ENCODE measurements at regions not wholly inside any gene's neighbourhood (a gene's known extent, or its start where the extent isn't known, plus 50 kb on each side); places are given as distances from the start of the nearest gene placed in this dataset.

DNA sequence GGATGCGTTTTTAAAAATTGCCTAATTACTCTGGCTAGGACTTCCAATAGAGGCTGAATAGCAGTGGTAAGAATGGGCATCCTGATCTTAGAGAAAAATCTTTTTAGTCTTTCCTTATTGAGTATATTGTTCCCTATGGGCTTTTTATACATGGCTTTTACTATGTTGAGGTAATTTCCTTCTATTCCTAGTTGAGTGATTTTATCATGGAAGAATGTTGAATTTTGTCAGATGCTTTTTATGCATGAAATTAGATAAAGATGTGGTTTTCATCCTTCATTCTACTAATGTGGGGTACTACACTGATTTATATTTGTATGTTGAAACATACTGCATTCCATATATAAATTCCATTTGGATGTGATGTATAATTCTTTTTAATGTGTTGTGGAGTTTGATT is 2673.8 kb downstream of the PCDH9 start:
- no peaks in the 10 kb centered on the region for H3K27me3 ChIP-seq
- TF ChIP-seq POLR2A (IDR thresholded peaks at IDR 0.05) = no peak
- TF ChIP-seq CTCF (IDR thresholded peaks at IDR 0.05 in 4 of 5, conservative IDR thresholded peaks at IDR 0.05 in 1 of 5) = no peak
- H3K4me3 ChIP-seq = no peak overlapping the region
- in situ Hi-C loops (cut with MboI; ENCODE audit: low sequenced_read_pairs in 4 of 4) = no loop called here
- ATAC-seq (no peak), DNase-seq (no peak)
- intact Hi-C loops (cut with DNase I; ENCODE audit: low total_unique reads) = no loop called here
- H3K9me3 ChIP-seq = no peaks in the 10 kb centered on the region
- no peaks in the 10 kb centered on the region for H3K4me1 ChIP-seq
- no peak overlapping the region for H3K27ac ChIP-seq
- H3K36me3 ChIP-seq = no peaks in the 10 kb centered on the region

DNA sequence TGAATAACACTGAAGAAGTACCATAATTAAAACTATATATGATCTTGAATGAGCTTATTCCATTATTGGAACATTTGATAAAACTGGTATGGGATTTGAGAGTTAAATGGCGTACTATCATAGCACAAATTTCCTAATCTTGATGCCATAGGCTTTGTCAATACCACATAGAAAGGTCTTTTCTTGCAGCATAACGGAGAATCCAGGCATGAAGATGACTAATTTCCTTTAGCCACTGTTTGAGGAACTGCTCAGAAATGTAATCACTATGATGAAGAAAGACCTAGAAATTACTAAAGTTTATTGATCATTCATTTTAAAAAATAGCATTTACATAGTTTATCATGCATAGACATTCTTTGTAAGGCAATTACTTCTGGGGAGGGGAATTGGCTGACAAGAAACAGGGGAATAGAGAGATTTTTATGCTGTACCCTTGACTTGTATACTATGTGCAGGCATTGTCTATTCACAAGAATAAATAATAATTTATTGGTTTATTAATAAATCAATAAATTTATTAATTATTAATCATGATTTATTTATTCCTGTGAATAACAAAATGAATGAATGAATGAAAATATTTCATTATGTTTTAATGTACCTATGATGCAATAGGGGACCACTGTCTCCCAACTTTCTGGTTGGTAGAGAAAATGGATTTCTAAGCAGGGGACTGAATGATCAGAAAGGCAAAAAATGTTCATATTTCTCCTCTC is 2676.6 kb downstream of the PCDH9 start:
- H3K9me3 ChIP-seq = no peaks in the 10 kb centered on the region
- DNase-seq (no peak), ATAC-seq (no peak)
- H3K4me1 ChIP-seq = no peaks in the 10 kb centered on the region
- H3K27ac ChIP-seq = no peak overlapping the region
- TF ChIP-seq CTCF (IDR thresholded peaks at IDR 0.05 in 4 of 5, conservative IDR thresholded peaks at IDR 0.05 in 1 of 5) = no peak
- no peak for TF ChIP-seq POLR2A (IDR thresholded peaks at IDR 0.05)
- H3K36me3 ChIP-seq = no peaks in the 10 kb centered on the region
- intact Hi-C loops (cut with DNase I; ENCODE audit: low total_unique reads) = loop anchor here (5.0 kb wide), 1 partner anchor 1046 kb away; no protein-coding TSS in a partner anchor
- in situ Hi-C loops (cut with MboI; ENCODE audit: low sequenced_read_pairs in 4 of 4) = no loop called here
- no peak overlapping the region for H3K4me3 ChIP-seq
- no peaks in the 10 kb centered on the region for H3K27me3 ChIP-seq

DNA sequence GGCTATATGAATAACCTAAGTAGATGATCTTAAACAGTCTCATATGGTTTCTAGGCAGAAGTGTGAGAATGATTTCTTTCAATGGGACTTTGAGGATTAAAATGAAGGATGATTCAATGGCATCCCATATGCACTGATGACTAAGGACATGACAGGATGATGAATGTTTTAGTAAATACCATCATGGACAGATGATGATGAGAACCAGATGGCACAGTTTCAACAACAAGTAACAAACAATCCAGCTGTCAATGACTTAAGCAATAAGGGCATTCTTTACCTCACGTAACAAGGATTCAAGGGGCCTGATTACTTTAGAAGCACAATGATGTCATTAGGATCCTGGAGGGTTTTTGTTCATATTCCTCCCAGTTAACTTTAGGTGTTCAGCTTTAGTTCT is 2678.4 kb downstream of the PCDH9 start:
- no peak overlapping the region for H3K27ac ChIP-seq
- no peaks in the 10 kb centered on the region for H3K4me1 ChIP-seq
- H3K4me3 ChIP-seq = no peak overlapping the region
- in situ Hi-C loops (cut with MboI; ENCODE audit: low sequenced_read_pairs in 4 of 4) = no loop called here
- no peaks in the 10 kb centered on the region for H3K27me3 ChIP-seq
- no peak for DNase-seq
- H3K36me3 ChIP-seq = no peaks in the 10 kb centered on the region
- no peak for TF ChIP-seq CTCF (IDR thresholded peaks at IDR 0.05 in 4 of 5, conservative IDR thresholded peaks at IDR 0.05 in 1 of 5)
- no peak for TF ChIP-seq POLR2A (IDR thresholded peaks at IDR 0.05)
- no peak for ATAC-seq
- intact Hi-C loops (cut with DNase I; ENCODE audit: low total_unique reads) = loop anchor here (5.0 kb wide), 1 partner anchor 1044 kb away; no protein-coding TSS in a partner anchor
- no peaks in the 10 kb centered on the region for H3K9me3 ChIP-seq

- in situ Hi-C loops (cut with MboI; ENCODE audit: low sequenced_read_pairs in 4 of 4) = no loop called here
- no peak for TF ChIP-seq CTCF (IDR thresholded peaks at IDR 0.05 in 4 of 5, conservative IDR thresholded peaks at IDR 0.05 in 1 of 5)
- TF ChIP-seq POLR2A (IDR thresholded peaks at IDR 0.05) = no peak
Observed at GRCh38 chr13:64546371-64546770, 2683.8 kb downstream of the PCDH9 start.

GRCh38 chr13:64540976-64541375 is 2689.2 kb downstream of the PCDH9 start:
- intact Hi-C loops (cut with DNase I; ENCODE audit: low total_unique reads) = no loop called here
- TF ChIP-seq POLR2A (IDR thresholded peaks at IDR 0.05) = no peak
- no peak for TF ChIP-seq CTCF (IDR thresholded peaks at IDR 0.05 in 4 of 5, conservative IDR thresholded peaks at IDR 0.05 in 1 of 5)

More at GRCh38 chr13:64546371-64546770, 2683.8 kb downstream of the PCDH9 start:
- no peak overlapping the region for H3K4me3 ChIP-seq
- ATAC-seq (no peak), DNase-seq (no peak)
- H3K27ac ChIP-seq = no peak overlapping the region
- H3K9me3 ChIP-seq = no peaks in the 10 kb centered on the region
- no peaks in the 10 kb centered on the region for H3K27me3 ChIP-seq
- H3K36me3 ChIP-seq = no peaks in the 10 kb centered on the region
- H3K4me1 ChIP-seq = no peaks in the 10 kb centered on the region
- intact Hi-C loops (cut with DNase I; ENCODE audit: low total_unique reads) = no loop called here

More at GRCh38 chr13:64540976-64541375, 2689.2 kb downstream of the PCDH9 start:
- ATAC-seq (no peak), DNase-seq (no peak)
- no peaks in the 10 kb centered on the region for H3K36me3 ChIP-seq
- H3K27ac ChIP-seq = no peak overlapping the region
- H3K9me3 ChIP-seq = no peaks in the 10 kb centered on the region
- in situ Hi-C loops (cut with MboI; ENCODE audit: low sequenced_read_pairs in 4 of 4) = no loop called here
- no peaks in the 10 kb centered on the region for H3K27me3 ChIP-seq
- H3K4me3 ChIP-seq = no peak overlapping the region
- H3K4me1 ChIP-seq = no peaks in the 10 kb centered on the region

All from gastrocnemius medialis (tissue), 4 donors.